Stimulated activated CD4-positive, alpha-beta T cell treated with anti-CD3 and anti-CD28 coated beads, Interleukin-2, amount 100 ng/mL, for 48 hours (primary cell): ENCODE measurements at regions not wholly inside any gene's neighbourhood (a gene's known extent, or its start where the extent isn't known, plus 50 kb on each side); places are given as distances from the start of the nearest gene placed in this dataset.
"Not testable (repeated sequence)": the region's sequence is repeated elsewhere in the genome, so short reads cannot be mapped to it uniquely, and the experiment has no call there.

Experiments used
- DNase-seq, 2 donors: peaks; one replicate each; pipeline ENCODE4 v3.0.0-alpha.2; 2020

- DNase-seq = no peak
Observed at GRCh38 chr4:173748353-173748752, 218.3 kb upstream of the HAND2 start.

- no peak for DNase-seq
Observed at GRCh38 chr4:173747537-173748257, 217.7 kb upstream of the HAND2 start.

- DNase-seq = no peak
Observed at GRCh38 chr4:173746424-173746823, 216.4 kb upstream of the HAND2 start.

GRCh38 chr4:173745765-173746164 lies 215.7 kb upstream of the HAND2 start:
- no peak for DNase-seq

- DNase-seq = no peak
Observed at GRCh38 chr4:173736840-173737239, 206.8 kb upstream of the HAND2 start.

- DNase-seq = no peak
Observed at GRCh38 chr4:173735585-173735984, 205.6 kb upstream of the HAND2 start.

- no peak for DNase-seq
Observed at GRCh38 chr4:173735049-173735448, 205.0 kb upstream of the HAND2 start.

GRCh38 chr4:173731257-173731656 lies 201.2 kb upstream of the HAND2 start:
- no peak for DNase-seq

- no peak for DNase-seq
Observed at GRCh38 chr4:173722075-173722474, 192.0 kb upstream of the HAND2 start.

- not testable (repeated sequence) for DNase-seq
Observed at GRCh38 chr4:173718504-173718903, 188.5 kb upstream of the HAND2 start.

GRCh38 chr4:173717581-173717980 lies 187.6 kb upstream of the HAND2 start:
- no peak for DNase-seq

GRCh38 chr4:173714456-173714855 lies 184.4 kb upstream of the HAND2 start:
- DNase-seq = no peak

GRCh38 chr4:173713026-173713425 lies 183.0 kb upstream of the HAND2 start:
- no peak for DNase-seq

GRCh38 chr4:173707658-173708419 lies 177.8 kb upstream of the HAND2 start:
- DNase-seq = no peak

- DNase-seq = no peak
Observed at GRCh38 chr4:173704201-173704600, 174.2 kb upstream of the HAND2 start.

GRCh38 chr4:173703021-173703420 lies 173.0 kb upstream of the HAND2 start:
- no peak for DNase-seq

GRCh38 chr4:173700650-173701049 lies 170.6 kb upstream of the HAND2 start:
- no peak for DNase-seq

- no peak for DNase-seq
Observed at GRCh38 chr4:173699841-173700475, 169.9 kb upstream of the HAND2 start.

- no peak for DNase-seq
Observed at GRCh38 chr4:173698557-173699262, 168.7 kb upstream of the HAND2 start.

GRCh38 chr4:173697840-173698239 lies 167.8 kb upstream of the HAND2 start:
- DNase-seq = no peak

- no peak for DNase-seq
Observed at GRCh38 chr4:173696551-173696950, 166.5 kb upstream of the HAND2 start.

GRCh38 chr4:173696011-173696410 lies 166.0 kb upstream of the HAND2 start:
- DNase-seq = no peak

- DNase-seq = no peak
Observed at GRCh38 chr4:173685831-173686210, 155.8 kb upstream of the HAND2 start.
